ENCODE measurements at regions not wholly inside any gene's neighbourhood (a gene's known extent, or its start where the extent isn't known, plus 50 kb on each side); places are given as distances from the start of the nearest gene placed in this dataset.

DNA sequence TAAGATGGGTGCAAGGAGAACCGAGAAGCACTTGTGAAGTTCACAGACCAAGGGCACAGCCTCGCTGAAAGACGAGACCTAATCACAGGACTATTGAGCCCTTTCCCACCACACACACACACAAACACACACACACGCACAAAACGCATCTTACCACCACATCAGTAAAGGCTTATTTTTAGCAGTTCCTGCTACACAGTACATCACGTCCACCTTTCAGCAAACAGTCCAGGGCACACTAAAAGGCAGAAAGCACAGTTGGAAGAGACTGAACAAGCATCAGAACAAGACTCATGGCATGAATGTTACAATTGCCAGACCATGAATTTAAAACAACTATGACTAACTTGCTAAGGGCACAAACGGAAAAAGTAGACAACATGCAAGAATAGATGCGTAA, 83.6 kb upstream of the MAPK10 start:
- Histone ChIP-seq H3K36me3 (no peaks in the 10 kb centered on the region), H3K27me3 (no peaks in the 10 kb centered on the region), H3K4me1 (ENCODE audit: insufficient read depth) (no peaks in the 10 kb centered on the region), H3K4me3 (no peak overlapping the region), H3K9me3 (no peaks in the 10 kb centered on the region), H3K27ac (no peak overlapping the region)
- TF ChIP-seq CTCF (IDR thresholded peaks at IDR 0.05), result no peak
- no peak for TF ChIP-seq EP300 (IDR thresholded peaks at IDR 0.05)
- no peak for TF ChIP-seq POLR2A (IDR thresholded peaks at IDR 0.05)
- intact Hi-C loops (cut with DNase I), result no loop called here
- WGBS, 3 donors, result 78 to 81% (median 80%) methylated on average over 8 of the region's 8 CpGs
- no peak for DNase-seq

GRCh38 chr4:86446996-86447395, 87.1 kb upstream of the MAPK10 start:
- 83 to 86% (median 85%) methylated on average over 5 of the region's 5 CpGs for WGBS, 3 donors
- Histone ChIP-seq H3K4me3 (no peak overlapping the region), H3K27me3 (no peaks in the 10 kb centered on the region), H3K27ac (no peak overlapping the region), H3K36me3 (no peaks in the 10 kb centered on the region), H3K4me1 (ENCODE audit: insufficient read depth) (peaks cover 3% of the 10 kb centered on the region), H3K9me3 (no peaks in the 10 kb centered on the region)
- intact Hi-C loops (cut with DNase I), result no loop called here
- no peak for DNase-seq
- TF ChIP-seq EP300 (IDR thresholded peaks at IDR 0.05) (no peak), POLR2A (IDR thresholded peaks at IDR 0.05) (no peak), CTCF (IDR thresholded peaks at IDR 0.05) (no peak)

GRCh38 chr4:86448871-86449270, 89.0 kb upstream of the MAPK10 start:
- H3K4me3 ChIP-seq, result no peak overlapping the region
- H3K27ac ChIP-seq, result no peak overlapping the region
- TF ChIP-seq POLR2A (IDR thresholded peaks at IDR 0.05), result no peak
- no peak for TF ChIP-seq CTCF (IDR thresholded peaks at IDR 0.05)
- no peak for TF ChIP-seq EP300 (IDR thresholded peaks at IDR 0.05)
- no peaks in the 10 kb centered on the region for H3K9me3 ChIP-seq
- WGBS, 3 donors, result 84 to 89% (median 88%) methylated on average over 9 of the region's 9 CpGs
- no peaks in the 10 kb centered on the region for H3K36me3 ChIP-seq
- no peaks in the 10 kb centered on the region for H3K27me3 ChIP-seq
- peaks cover 3% of the 10 kb centered on the region for H3K4me1 ChIP-seq (ENCODE audit: insufficient read depth)
- DNase-seq, result no peak
- intact Hi-C loops (cut with DNase I), result no loop called here

DNA sequence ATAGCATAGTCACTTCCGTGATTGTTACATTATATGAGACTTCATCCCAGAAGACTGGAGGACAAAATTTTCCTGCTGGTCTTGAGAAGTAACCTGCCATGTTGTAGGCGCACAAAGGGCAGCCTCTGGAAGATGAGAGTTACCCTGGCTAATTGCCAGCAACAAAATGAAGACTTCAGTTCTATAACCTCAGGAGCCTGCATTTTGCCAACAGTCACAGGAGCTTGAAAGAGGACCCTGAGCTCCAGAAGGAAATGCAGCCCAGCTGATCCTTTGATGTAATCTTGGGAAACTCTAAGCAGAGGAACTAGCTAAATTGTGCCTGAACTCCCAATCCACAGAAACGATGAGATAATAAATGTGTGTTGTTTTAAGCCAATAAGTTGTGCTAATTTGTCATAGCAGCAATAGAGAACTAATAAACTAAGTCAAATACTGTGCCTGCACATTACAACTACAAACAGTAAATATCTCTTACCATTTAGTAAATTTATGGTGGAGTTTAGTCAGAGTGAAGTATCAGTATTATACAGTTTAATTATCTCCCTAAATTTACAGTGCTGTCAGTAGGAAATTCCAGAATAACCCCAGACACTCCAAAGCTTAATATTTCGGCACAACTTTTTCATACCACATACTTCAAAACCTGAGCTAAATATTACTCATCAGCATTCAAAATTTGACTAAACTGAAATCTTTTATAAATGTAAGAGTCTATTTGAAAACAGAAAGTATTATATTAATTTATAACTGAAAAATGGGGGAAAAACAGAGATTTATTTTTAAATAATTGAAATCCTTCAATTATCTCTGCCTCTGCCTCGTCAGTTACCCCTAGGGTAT, 90.1 kb upstream of the MAPK10 start:
- Histone ChIP-seq H3K36me3 (no peaks in the 10 kb centered on the region), H3K27ac (no peak overlapping the region), H3K9me3 (no peaks in the 10 kb centered on the region), H3K27me3 (no peaks in the 10 kb centered on the region), H3K4me3 (no peak overlapping the region), H3K4me1 (ENCODE audit: insufficient read depth) (peaks cover 3% of the 10 kb centered on the region)
- no peak for DNase-seq
- WGBS, 3 donors, result 65 to 71% (median 66%) methylated on average over 5 of the region's 5 CpGs
- no peak for TF ChIP-seq EP300 (IDR thresholded peaks at IDR 0.05)
- TF ChIP-seq CTCF (IDR thresholded peaks at IDR 0.05), result no peak
- TF ChIP-seq POLR2A (IDR thresholded peaks at IDR 0.05), result no peak
- intact Hi-C loops (cut with DNase I), result no loop called here
